DOHH2 (cell line): ENCODE measurements at regions not wholly inside any gene's neighbourhood (a gene's known extent, or its start where the extent isn't known, plus 50 kb on each side); places are given as distances from the start of the nearest gene placed in this dataset.

Experiments
- H3F3A ChIP-seq: fragments of 200-600 bp; sonication (generic), shearing (Covaris generic); 2 replicates; pipeline ENCODE4 v1.6.0; 2016; ENCODE audit warnings: antibody characterized with exemption, mild to moderate bottlenecking; ENCODE audit not compliant: control insufficient read depth, insufficient read depth
- H3K27ac ChIP-seq: fragments of 200-600 bp; sonication (generic); 2 replicates; pipeline ENCODE4 v1.5.1; 2014; ENCODE audit warnings: low read depth, mild to moderate bottlenecking, low read length, moderate library complexity
- H3K27me3 ChIP-seq: fragments of 200-600 bp; sonication (generic); 2 replicates; pipeline ENCODE4 v1.6.1; 2014; ENCODE audit warnings: mild to moderate bottlenecking, low read length, mixed read lengths; ENCODE audit not compliant: control insufficient read depth
- H3K36me3 ChIP-seq: fragments of 200-600 bp; sonication (generic); 2 replicates; pipeline ENCODE4 v1.6.1; 2014; ENCODE audit warnings: mild to moderate bottlenecking, low read length, moderate library complexity, mixed read lengths; ENCODE audit not compliant: control insufficient read depth
- H3K4me1 ChIP-seq: fragments of 200-600 bp; sonication (generic); 2 replicates; pipeline ENCODE4 v1.6.1; 2014; ENCODE audit warnings: mild to moderate bottlenecking, low read length, mixed read lengths; ENCODE audit not compliant: control insufficient read depth
- H3K4me2 ChIP-seq: fragments of 200-600 bp; sonication (generic); 2 replicates; pipeline ENCODE4 v1.6.0; 2014; ENCODE audit warnings: mild to moderate bottlenecking, low read length, moderate library complexity
- H3K4me3 ChIP-seq: fragments of 200-600 bp; sonication (generic); 2 replicates; pipeline ENCODE4 v1.5.1; 2014; ENCODE audit warnings: mild to moderate bottlenecking, low read length, mixed read lengths
- H3K79me2 ChIP-seq: fragments of 200-600 bp; sonication (generic); 2 replicates; pipeline ENCODE4 v1.6.1; 2014; ENCODE audit warnings: mild to moderate bottlenecking, low read length, mixed read lengths; ENCODE audit not compliant: control insufficient read depth
- H3K9me2 ChIP-seq: fragments of 200-600 bp; sonication (generic); replicated peaks from 2 replicates; pipeline ENCODE4 v1.6.1; 2014; ENCODE audit warnings: mild to moderate bottlenecking, low read length, mixed read lengths; ENCODE audit not compliant: control insufficient read depth
- H3K9me3 ChIP-seq: fragments of 200-600 bp; sonication (generic); 2 replicates; pipeline ENCODE4 v1.6.1; 2014; ENCODE audit warnings: antibody characterized with exemption, low read length, mixed read lengths; ENCODE audit not compliant: control insufficient read depth, insufficient read depth
- H4K20me1 ChIP-seq: fragments of 200-600 bp; sonication (generic); 2 replicates; pipeline ENCODE4 v1.6.0; 2014; ENCODE audit warnings: low read depth, mild to moderate bottlenecking, antibody characterized with exemption, low read length, moderate library complexity; ENCODE audit not compliant: control insufficient read depth, insufficient read depth
- CTCF ChIP-seq: fragments of 200-600 bp; sonication (generic); IDR thresholded peaks from one replicate; pipeline ENCODE4 v1.5.1; 2014; ENCODE audit warnings: antibody characterized with exemption, mild to moderate bottlenecking, low read depth, low read length; ENCODE audit not compliant: poor library complexity, severe bottlenecking
- EZH2phosphoT487 ChIP-seq: fragments of 200-600 bp; sonication (generic); IDR thresholded peaks from 2 replicates; pipeline ENCODE4 v1.6.1; 2017; ENCODE audit warnings: borderline replicate concordance, mild to moderate bottlenecking, antibody characterized with exemption, low read length, moderate library complexity, mixed read lengths

DNA sequence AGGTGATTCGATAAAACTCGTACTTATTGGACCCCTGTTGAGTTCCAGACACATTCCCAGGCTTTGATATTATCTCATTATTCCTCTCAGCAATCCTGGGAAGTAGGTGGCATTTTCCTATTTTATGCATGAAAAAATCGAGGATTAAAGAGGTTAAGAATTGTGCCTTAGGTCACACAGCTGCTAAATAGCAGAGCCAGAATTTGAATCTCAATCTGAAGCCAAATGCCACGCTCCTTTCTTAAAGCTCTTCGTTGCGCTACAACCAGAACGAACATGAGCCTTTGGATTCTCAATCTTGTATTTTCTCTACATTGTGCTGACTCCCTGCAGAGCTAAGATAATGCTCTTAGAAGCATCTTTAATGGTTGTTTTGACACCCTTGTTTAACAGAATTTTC, 527.8 kb upstream of the TLE4 start:
- Histone ChIP-seq H3K9me3 (no peaks in the 10 kb centered on the region), H3F3A (no peaks in the 10 kb centered on the region), H3K79me2 (no peaks in the 10 kb centered on the region), H3K36me3 (no peaks in the 10 kb centered on the region), H3K27ac (no peak overlapping the region), H3K27me3 (no peaks in the 10 kb centered on the region), H3K4me3 (no peak overlapping the region), H4K20me1 (no peaks in the 10 kb centered on the region), H3K9me2 (no peaks in the 10 kb centered on the region), H3K4me1 (no peaks in the 10 kb centered on the region), H3K4me2 (no peak overlapping the region)
- TF ChIP-seq CTCF = no peak
- no peak for TF ChIP-seq EZH2phosphoT487

- no peaks in the 10 kb centered on the region for H3K27me3 ChIP-seq
- no peak overlapping the region for H3K4me3 ChIP-seq
- no peaks in the 10 kb centered on the region for H3K79me2 ChIP-seq
These were observed 525.4 kb upstream of the TLE4 start for GRCh38 chr9:79046401-79046800.

DNA sequence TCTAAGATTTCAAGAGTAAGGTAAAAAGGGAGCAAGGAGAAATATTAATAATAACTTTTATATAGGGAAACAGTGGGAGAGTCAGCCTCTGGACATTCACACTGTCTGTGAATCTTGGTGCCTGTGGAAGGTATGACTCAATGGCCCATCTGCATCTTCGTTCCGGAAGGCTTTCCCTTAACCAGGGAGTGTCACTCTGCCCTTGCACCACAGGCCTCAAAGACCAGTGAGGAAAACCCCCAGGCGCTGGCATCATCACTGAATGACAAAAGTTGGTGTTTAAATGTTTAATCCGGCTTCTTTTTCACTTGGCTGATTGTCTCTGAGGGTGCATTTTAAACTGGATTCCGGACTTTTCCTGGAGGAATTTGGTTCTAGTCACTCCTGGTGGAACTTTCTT, 522.4 kb upstream of the TLE4 start:
- Histone ChIP-seq H3K9me3 (no peaks in the 10 kb centered on the region), H3K9me2 (no peaks in the 10 kb centered on the region), H3K27ac (no peak overlapping the region), H3K4me2 (no peak overlapping the region), H4K20me1 (no peaks in the 10 kb centered on the region), H3F3A (no peaks in the 10 kb centered on the region), H3K79me2 (no peaks in the 10 kb centered on the region), H3K27me3 (no peaks in the 10 kb centered on the region), H3K36me3 (no peaks in the 10 kb centered on the region), H3K4me3 (no peak overlapping the region), H3K4me1 (no peaks in the 10 kb centered on the region)
- TF ChIP-seq EZH2phosphoT487 = no peak
- no peak for TF ChIP-seq CTCF

More at GRCh38 chr9:79046401-79046800, 525.4 kb upstream of the TLE4 start:
- no peaks in the 10 kb centered on the region for H3K4me1 ChIP-seq
- H3K4me2 ChIP-seq = no peak overlapping the region
- no peaks in the 10 kb centered on the region for H3K9me3 ChIP-seq
- no peaks in the 10 kb centered on the region for H3F3A ChIP-seq
- H3K27ac ChIP-seq = no peak overlapping the region
- H3K9me2 ChIP-seq = no peaks in the 10 kb centered on the region
- no peaks in the 10 kb centered on the region for H3K36me3 ChIP-seq
- no peak for TF ChIP-seq EZH2phosphoT487
- no peak for TF ChIP-seq CTCF
- H4K20me1 ChIP-seq = no peaks in the 10 kb centered on the region

GRCh38 chr9:79053598-79053997, 518.2 kb upstream of the TLE4 start:
- TF ChIP-seq CTCF = no peak
- no peak for TF ChIP-seq EZH2phosphoT487
- no peaks in the 10 kb centered on the region for H3K79me2 ChIP-seq

More at GRCh38 chr9:79053598-79053997, 518.2 kb upstream of the TLE4 start:
- Histone ChIP-seq H3K9me2 (no peaks in the 10 kb centered on the region), H3K4me1 (no peaks in the 10 kb centered on the region), H3K4me2 (no peak overlapping the region), H3K36me3 (no peaks in the 10 kb centered on the region), H3K9me3 (no peaks in the 10 kb centered on the region), H3F3A (no peaks in the 10 kb centered on the region), H3K4me3 (no peak overlapping the region), H4K20me1 (no peaks in the 10 kb centered on the region), H3K27me3 (no peaks in the 10 kb centered on the region), H3K27ac (no peak overlapping the region)
